ENCODE measurements at regions not wholly inside any gene's neighbourhood (a gene's known extent, or its start where the extent isn't known, plus 50 kb on each side); places are given as distances from the start of the nearest gene placed in this dataset.

DNA sequence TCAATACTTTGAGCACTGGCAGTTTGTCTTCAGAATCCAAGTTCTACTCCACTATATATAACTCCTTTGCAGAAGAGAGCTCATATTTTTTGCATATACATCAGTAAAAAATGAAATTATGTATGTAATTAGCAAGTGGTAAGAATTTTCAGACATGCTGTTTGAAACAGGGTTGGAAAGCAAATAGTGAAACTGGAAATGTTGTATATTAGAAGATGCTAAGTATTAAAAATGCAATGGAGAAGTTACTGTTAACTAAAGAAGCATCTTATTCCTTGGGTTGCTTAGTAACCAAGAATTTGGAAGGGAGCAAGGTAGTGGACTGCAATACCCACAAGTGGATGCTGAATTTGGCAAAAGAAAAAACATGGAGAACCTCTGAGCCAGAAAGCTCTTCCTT is 88.6 kb upstream of the DLGAP1 start:
- no peak for TF ChIP-seq TAF1 (IDR thresholded peaks at IDR 0.05; ENCODE audit: low read depth)
- TF ChIP-seq, protein P1, sequence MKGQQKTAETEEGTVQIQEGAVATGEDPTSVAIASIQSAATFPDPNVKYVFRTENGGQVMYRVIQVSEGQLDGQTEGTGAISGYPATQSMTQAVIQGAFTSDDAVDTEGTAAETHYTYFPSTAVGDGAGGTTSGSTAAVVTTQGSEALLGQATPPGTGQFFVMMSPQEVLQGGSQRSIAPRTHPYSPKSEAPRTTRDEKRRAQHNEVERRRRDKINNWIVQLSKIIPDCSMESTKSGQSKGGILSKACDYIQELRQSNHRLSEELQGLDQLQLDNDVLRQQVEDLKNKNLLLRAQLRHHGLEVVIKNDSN (IDR thresholded peaks at IDR 0.05), result no peak
- TF ChIP-seq, protein P2, sequence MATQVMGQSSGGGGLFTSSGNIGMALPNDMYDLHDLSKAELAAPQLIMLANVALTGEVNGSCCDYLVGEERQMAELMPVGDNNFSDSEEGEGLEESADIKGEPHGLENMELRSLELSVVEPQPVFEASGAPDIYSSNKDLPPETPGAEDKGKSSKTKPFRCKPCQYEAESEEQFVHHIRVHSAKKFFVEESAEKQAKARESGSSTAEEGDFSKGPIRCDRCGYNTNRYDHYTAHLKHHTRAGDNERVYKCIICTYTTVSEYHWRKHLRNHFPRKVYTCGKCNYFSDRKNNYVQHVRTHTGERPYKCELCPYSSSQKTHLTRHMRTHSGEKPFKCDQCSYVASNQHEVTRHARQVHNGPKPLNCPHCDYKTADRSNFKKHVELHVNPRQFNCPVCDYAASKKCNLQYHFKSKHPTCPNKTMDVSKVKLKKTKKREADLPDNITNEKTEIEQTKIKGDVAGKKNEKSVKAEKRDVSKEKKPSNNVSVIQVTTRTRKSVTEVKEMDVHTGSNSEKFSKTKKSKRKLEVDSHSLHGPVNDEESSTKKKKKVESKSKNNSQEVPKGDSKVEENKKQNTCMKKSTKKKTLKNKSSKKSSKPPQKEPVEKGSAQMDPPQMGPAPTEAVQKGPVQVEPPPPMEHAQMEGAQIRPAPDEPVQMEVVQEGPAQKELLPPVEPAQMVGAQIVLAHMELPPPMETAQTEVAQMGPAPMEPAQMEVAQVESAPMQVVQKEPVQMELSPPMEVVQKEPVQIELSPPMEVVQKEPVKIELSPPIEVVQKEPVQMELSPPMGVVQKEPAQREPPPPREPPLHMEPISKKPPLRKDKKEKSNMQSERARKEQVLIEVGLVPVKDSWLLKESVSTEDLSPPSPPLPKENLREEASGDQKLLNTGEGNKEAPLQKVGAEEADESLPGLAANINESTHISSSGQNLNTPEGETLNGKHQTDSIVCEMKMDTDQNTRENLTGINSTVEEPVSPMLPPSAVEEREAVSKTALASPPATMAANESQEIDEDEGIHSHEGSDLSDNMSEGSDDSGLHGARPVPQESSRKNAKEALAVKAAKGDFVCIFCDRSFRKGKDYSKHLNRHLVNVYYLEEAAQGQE (IDR thresholded peaks at IDR 0.05; ENCODE audit: low read depth), result no peak
- TF ChIP-seq EP300 (IDR thresholded peaks at IDR 0.05; ENCODE audit: borderline replicate concordance), result no peak
- no peak for TF ChIP-seq TEAD4 (IDR thresholded peaks at IDR 0.05)
- no peak for TF ChIP-seq NFIC (IDR thresholded peaks at IDR 0.05)
- TF ChIP-seq, protein P3, sequence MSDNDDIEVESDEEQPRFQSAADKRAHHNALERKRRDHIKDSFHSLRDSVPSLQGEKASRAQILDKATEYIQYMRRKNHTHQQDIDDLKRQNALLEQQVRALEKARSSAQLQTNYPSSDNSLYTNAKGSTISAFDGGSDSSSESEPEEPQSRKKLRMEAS (IDR thresholded peaks at IDR 0.05), result no peak
- no peak for TF ChIP-seq YY1 (IDR thresholded peaks at IDR 0.05; ENCODE audit: low read depth)
- no peak for TF ChIP-seq RAD21 (IDR thresholded peaks at IDR 0.05; ENCODE audit: low read depth)
- no peak for TF ChIP-seq CEBPB (IDR thresholded peaks at IDR 0.05)
- TF ChIP-seq ZBTB7A (IDR thresholded peaks at IDR 0.05; ENCODE audit: low read depth), result no peak
- no peak for TF ChIP-seq CREB1 (IDR thresholded peaks at IDR 0.05; ENCODE audit: low read depth)
- TF ChIP-seq FOXM1 (IDR thresholded peaks at IDR 0.05; ENCODE audit: borderline replicate concordance, low read depth), result no peak
- TF ChIP-seq EGR1 (IDR thresholded peaks at IDR 0.05), result no peak
